ENCODE measurements at regions not wholly inside any gene's neighbourhood (a gene's known extent, or its start where the extent isn't known, plus 50 kb on each side); places are given as distances from the start of the nearest gene placed in this dataset.

DNA sequence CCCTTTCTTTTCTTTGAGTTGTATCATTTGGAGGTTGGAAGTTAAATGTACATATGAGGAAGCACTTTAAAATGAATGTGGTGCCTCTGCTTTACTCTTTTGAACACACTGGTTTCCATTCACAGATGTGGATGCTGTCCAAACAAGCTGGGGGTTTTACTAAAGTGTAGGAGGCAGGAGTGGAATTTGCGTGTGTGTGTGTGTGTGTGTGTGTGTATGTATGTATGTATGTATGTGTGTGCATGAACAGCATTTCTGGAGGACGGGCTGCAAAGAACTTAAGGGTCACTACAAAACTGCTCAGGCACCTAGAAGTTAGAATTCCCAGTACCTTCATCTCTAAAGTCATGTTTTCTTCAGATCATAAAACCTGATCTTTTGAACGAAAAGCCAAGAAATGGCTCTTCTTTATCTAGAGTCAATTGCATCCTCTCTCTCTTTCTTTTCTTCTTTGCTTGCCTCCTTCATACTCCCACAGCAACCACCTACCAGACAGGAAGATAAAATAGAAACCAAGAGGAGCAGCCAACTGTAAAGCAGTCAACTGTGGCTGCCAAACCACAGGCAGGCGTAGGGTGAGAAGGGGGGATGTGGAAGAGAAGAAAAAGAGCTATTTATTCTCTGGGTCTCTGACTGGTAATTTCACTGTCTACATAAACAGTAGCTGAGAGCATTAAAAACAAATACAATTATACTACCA, 177.0 kb upstream of the RASGEF1B start:
- H3K4me3 ChIP-seq (ENCODE audit: control extremely low read depth in 1 of 5, extremely low read depth in 1 of 5, insufficient read depth in 1 of 5, low read depth in 2 of 5, low read length in 4 of 5) = peak overlapping the region in 2 of 5 experiments; percentile 5 to 24
- H3K79me2 ChIP-seq (ENCODE audit: control insufficient read depth, insufficient read depth, low read length) = no peaks in the 10 kb centered on the region
- ChIA-PET CTCF (interaction anchor here (0.7 kb wide), 1 partner anchor 40 kb away, joined by 3 read pairs; no protein-coding TSS in a partner anchor), POLR2A (no interaction called here)
- Mint-ChIP-seq H3K9me3 (ENCODE audit: insufficient read depth) (peaks cover 7% of the 10 kb centered on the region), H3K27me3 (no peaks in the 10 kb centered on the region), H3K4me1 (peaks cover 46% of the 10 kb centered on the region), H3K27ac (peak overlapping the region; percentile 16), H3K4me3 (peak overlapping the region; percentile 66)
- no peak for TF ChIP-seq EZH2 (IDR thresholded peaks at IDR 0.05; ENCODE audit: borderline replicate concordance, insufficient read depth, low read depth, low read length, poor library complexity, severe bottlenecking)
- TF ChIP-seq, protein P1, sequence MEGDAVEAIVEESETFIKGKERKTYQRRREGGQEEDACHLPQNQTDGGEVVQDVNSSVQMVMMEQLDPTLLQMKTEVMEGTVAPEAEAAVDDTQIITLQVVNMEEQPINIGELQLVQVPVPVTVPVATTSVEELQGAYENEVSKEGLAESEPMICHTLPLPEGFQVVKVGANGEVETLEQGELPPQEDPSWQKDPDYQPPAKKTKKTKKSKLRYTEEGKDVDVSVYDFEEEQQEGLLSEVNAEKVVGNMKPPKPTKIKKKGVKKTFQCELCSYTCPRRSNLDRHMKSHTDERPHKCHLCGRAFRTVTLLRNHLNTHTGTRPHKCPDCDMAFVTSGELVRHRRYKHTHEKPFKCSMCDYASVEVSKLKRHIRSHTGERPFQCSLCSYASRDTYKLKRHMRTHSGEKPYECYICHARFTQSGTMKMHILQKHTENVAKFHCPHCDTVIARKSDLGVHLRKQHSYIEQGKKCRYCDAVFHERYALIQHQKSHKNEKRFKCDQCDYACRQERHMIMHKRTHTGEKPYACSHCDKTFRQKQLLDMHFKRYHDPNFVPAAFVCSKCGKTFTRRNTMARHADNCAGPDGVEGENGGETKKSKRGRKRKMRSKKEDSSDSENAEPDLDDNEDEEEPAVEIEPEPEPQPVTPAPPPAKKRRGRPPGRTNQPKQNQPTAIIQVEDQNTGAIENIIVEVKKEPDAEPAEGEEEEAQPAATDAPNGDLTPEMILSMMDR (IDR thresholded peaks at IDR 0.05) = no peak
- no peak overlapping the region for H2AFZ ChIP-seq (ENCODE audit: insufficient read depth, low read depth, low read length, poor library complexity, severe bottlenecking)
- no peaks in the 10 kb centered on the region for H3K27me3 ChIP-seq (replicated peaks in 1 of 4; ENCODE audit: control extremely low read depth in 1 of 4, control insufficient read depth in 3 of 4, insufficient read depth in 4 of 4, low read length in 3 of 4)
- H3K4me2 ChIP-seq (replicated peaks; ENCODE audit: low read depth, low read length, poor library complexity, severe bottlenecking) = peak overlapping the region; percentile 51
- intact Hi-C loops (cut with micrococcal nuclease) = loop anchor here (2.0 to 5.0 kb wide), 2 partner anchors 14 to 36 kb away; no protein-coding TSS in a partner anchor
- no peak overlapping the region for H3K27ac ChIP-seq (ENCODE audit: low read length in 2 of 2)
- H3K9me3 ChIP-seq (ENCODE audit: control extremely low read depth in 1 of 3, control insufficient read depth in 2 of 3, insufficient read depth in 1 of 3, low read length in 2 of 3) = no peaks in the 10 kb centered on the region
- peak overlapping the region; percentile 6 for H3K9ac ChIP-seq (ENCODE audit: low read length)
- ATAC-seq (ENCODE audit: low read depth) (peak; percentile 86), DNase-seq (peak; percentile 69)
- 0% methylated on average over 1 of the region's 4 CpGs for WGBS (ENCODE audit: insufficient coverage)
- H3K4me1 ChIP-seq (ENCODE audit: control insufficient read depth in 2 of 2, insufficient read depth in 2 of 2, low read length in 2 of 2) = peaks cover 26 to 36% of the 10 kb centered on the region in 2 donors
- no peaks in the 10 kb centered on the region for H4K20me1 ChIP-seq (ENCODE audit: control insufficient read depth, insufficient read depth, low read length, poor library complexity, severe bottlenecking)
- H3K36me3 ChIP-seq (replicated peaks in 1 of 2; ENCODE audit: control extremely low read depth in 1 of 2, control insufficient read depth in 1 of 2, extremely low read depth in 1 of 2, insufficient read depth in 2 of 2, low read length in 1 of 2) = no peaks in the 10 kb centered on the region

DNA sequence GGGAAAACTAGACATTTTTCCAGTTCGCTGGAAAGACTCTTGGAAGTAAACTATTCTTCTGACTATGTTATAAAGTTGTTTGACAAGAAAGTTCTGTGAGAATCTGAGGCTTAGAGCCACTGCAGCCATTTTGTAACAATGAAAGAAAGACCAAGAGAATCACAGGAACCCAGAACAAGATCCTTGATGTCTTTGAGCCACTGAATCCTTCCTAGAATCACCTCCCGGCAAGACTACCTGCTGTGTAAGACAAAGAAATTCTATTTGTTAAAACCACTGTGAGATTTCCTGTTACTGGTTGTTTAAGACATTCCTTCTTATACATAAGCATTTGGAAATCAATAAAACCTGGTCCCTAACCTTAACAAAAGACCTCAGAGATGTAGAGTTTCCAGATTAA, 175.7 kb upstream of the RASGEF1B start:
- TF ChIP-seq, protein P1 (IDR thresholded peaks at IDR 0.05) = no peak
- no peak for TF ChIP-seq EZH2 (IDR thresholded peaks at IDR 0.05; ENCODE audit: borderline replicate concordance, insufficient read depth, low read depth, low read length, poor library complexity, severe bottlenecking)
- H3K79me2 ChIP-seq (ENCODE audit: control insufficient read depth, insufficient read depth, low read length) = no peaks in the 10 kb centered on the region
- Mint-ChIP-seq H3K9me3 (ENCODE audit: insufficient read depth) (peaks cover 7% of the 10 kb centered on the region), H3K4me1 (peaks cover 46% of the 10 kb centered on the region), H3K4me3 (no peak overlapping the region), H3K27me3 (no peaks in the 10 kb centered on the region), H3K27ac (no peak overlapping the region)
- no peaks in the 10 kb centered on the region for H3K9me3 ChIP-seq (ENCODE audit: control extremely low read depth in 1 of 3, control insufficient read depth in 2 of 3, insufficient read depth in 1 of 3, low read length in 2 of 3)
- ChIA-PET POLR2A (no interaction called here), CTCF (no interaction called here)
- intact Hi-C loops (cut with micrococcal nuclease) = loop anchor here (5.0 kb wide), 1 partner anchor 35 kb away; no protein-coding TSS in a partner anchor
- H3K27ac ChIP-seq (ENCODE audit: low read length in 2 of 2) = no peak overlapping the region
- no peaks in the 10 kb centered on the region for H3K27me3 ChIP-seq (replicated peaks in 1 of 4; ENCODE audit: control extremely low read depth in 1 of 4, control insufficient read depth in 3 of 4, insufficient read depth in 4 of 4, low read length in 3 of 4)
- H3K4me2 ChIP-seq (replicated peaks; ENCODE audit: low read depth, low read length, poor library complexity, severe bottlenecking) = no peak overlapping the region
- ATAC-seq (ENCODE audit: low read depth) (no peak), DNase-seq (no peak)
- H3K4me3 ChIP-seq (ENCODE audit: control extremely low read depth in 1 of 5, extremely low read depth in 1 of 5, insufficient read depth in 1 of 5, low read depth in 2 of 5, low read length in 4 of 5) = no peak overlapping the region
- H2AFZ ChIP-seq (ENCODE audit: insufficient read depth, low read depth, low read length, poor library complexity, severe bottlenecking) = no peak overlapping the region
- H4K20me1 ChIP-seq (ENCODE audit: control insufficient read depth, insufficient read depth, low read length, poor library complexity, severe bottlenecking) = no peaks in the 10 kb centered on the region
- no peaks in the 10 kb centered on the region for H3K36me3 ChIP-seq (replicated peaks in 1 of 2; ENCODE audit: control extremely low read depth in 1 of 2, control insufficient read depth in 1 of 2, extremely low read depth in 1 of 2, insufficient read depth in 2 of 2, low read length in 1 of 2)
- no peak overlapping the region for H3K9ac ChIP-seq (ENCODE audit: low read length)
- WGBS (ENCODE audit: insufficient coverage) = 100% methylated on average over 1 of the region's 2 CpGs
- H3K4me1 ChIP-seq (ENCODE audit: control insufficient read depth in 2 of 2, insufficient read depth in 2 of 2, low read length in 2 of 2) = peaks cover 26 to 36% of the 10 kb centered on the region in 2 donors
